GM21619 (cell line): ENCODE measurements at regions not wholly inside any gene's neighbourhood (a gene's known extent, or its start where the extent isn't known, plus 50 kb on each side); places are given as distances from the start of the nearest gene placed in this dataset.

Experiments
- ATAC-seq: cut with Tn5 transposase; IDR thresholded peaks from one replicate; pipeline ENCODE4 v1.9.1; 2021; ENCODE audit not compliant: unreplicated experiment

GRCh38 chr16:86016201-86016965 is 117.4 kb downstream of the IRF8 start:
- ATAC-seq, result no peak

- ATAC-seq, result no peak
These were observed 119.1 kb downstream of the IRF8 start for GRCh38 chr16:86018071-86018470.

- ATAC-seq, result no peak
These were observed 119.5 kb downstream of the IRF8 start for GRCh38 chr16:86018487-86018886.

- ATAC-seq, result no peak
These were observed 120.0 kb downstream of the IRF8 start for GRCh38 chr16:86018941-86019340.

GRCh38 chr16:86019446-86020047 is 120.6 kb downstream of the IRF8 start:
- no peak for ATAC-seq

GRCh38 chr16:86020971-86021370 is 122.0 kb downstream of the IRF8 start:
- ATAC-seq, result no peak

GRCh38 chr16:86022381-86022960 is 123.5 kb downstream of the IRF8 start:
- no peak for ATAC-seq

GRCh38 chr16:86024210-86024609 is 125.2 kb downstream of the IRF8 start:
- no peak for ATAC-seq

GRCh38 chr16:86025706-86026105 is 126.7 kb downstream of the IRF8 start:
- no peak for ATAC-seq

- ATAC-seq, result no peak
These were observed 127.4 kb downstream of the IRF8 start for GRCh38 chr16:86026171-86026910.

- no peak for ATAC-seq
These were observed 128.0 kb downstream of the IRF8 start for GRCh38 chr16:86026916-86027315.

GRCh38 chr16:86027373-86028126 is 128.6 kb downstream of the IRF8 start:
- ATAC-seq, result no peak

GRCh38 chr16:86029131-86029741 is 130.3 kb downstream of the IRF8 start:
- no peak for ATAC-seq

GRCh38 chr16:86030116-86030515 is 131.2 kb downstream of the IRF8 start:
- ATAC-seq, result no peak

GRCh38 chr16:86031141-86031678 is 132.2 kb downstream of the IRF8 start:
- ATAC-seq, result no peak

- no peak for ATAC-seq
These were observed 134.1 kb downstream of the IRF8 start for GRCh38 chr16:86033016-86033474.

GRCh38 chr16:86033971-86034370 is 135.0 kb downstream of the IRF8 start:
- ATAC-seq, result no peak

- ATAC-seq, result no peak
These were observed 135.5 kb downstream of the IRF8 start for GRCh38 chr16:86034421-86034919.

GRCh38 chr16:86035906-86036305 is 136.9 kb downstream of the IRF8 start:
- no peak for ATAC-seq
